ENCODE measurements at regions not wholly inside any gene's neighbourhood (a gene's known extent, or its start where the extent isn't known, plus 50 kb on each side); places are given as distances from the start of the nearest gene placed in this dataset.

DNA sequence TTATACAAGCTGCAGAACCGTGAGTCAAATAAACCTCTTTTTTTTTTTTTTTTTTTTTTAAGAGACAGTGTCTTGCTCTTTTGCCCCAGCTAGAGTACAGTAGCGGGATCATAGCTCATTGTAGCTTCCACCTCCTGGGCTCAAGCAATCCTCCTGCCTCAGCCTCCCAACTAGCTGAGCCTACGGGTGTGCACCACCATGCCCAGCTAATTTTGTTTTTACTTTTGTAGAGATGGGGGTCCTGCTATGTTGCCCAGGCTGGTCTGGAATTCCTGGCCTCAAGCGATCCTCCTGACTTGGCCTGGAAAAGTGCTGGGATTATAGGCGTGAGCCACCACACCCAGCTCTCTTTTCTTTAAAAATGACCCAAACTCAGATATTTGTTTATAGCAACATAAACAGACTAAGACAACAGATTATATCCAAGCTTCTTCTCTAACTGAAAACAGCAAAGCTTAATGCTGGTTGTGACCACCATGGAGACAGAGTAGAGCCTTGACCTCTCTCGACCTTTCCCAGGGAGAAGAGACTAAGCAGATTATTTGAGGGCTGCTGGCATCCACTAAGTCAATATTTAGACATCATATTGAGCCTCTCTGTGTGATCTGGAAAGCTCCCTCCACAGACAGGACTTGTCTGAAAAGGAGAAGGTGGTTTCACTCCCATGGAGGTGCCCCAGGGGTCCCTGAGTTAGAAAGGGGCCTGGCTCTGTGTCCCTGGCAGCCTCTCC, 150.0 kb downstream of the KCTD15 start:
- TF ChIP-seq POLR2AphosphoS2 (IDR thresholded peaks at IDR 0.05; ENCODE audit: low read depth, low read length) (no peak), CBFB (IDR thresholded peaks at IDR 0.05; ENCODE audit: low read depth) (no peak), SREBF1 (IDR thresholded peaks at IDR 0.05; ENCODE audit: low read length) (no peak), CTCF (IDR thresholded peaks at IDR 0.05 in 2 of 3, conservative IDR thresholded peaks at IDR 0.05 in 1 of 3; ENCODE audit: control insufficient read depth in 2 of 3, extremely low read depth in 1 of 3, insufficient read depth in 1 of 3, low read depth in 3 of 3, low read length in 3 of 3) (no peak), SIX5 (IDR thresholded peaks at IDR 0.05; ENCODE audit: low read depth, low read length, severe bottlenecking) (no peak), POLR2A (IDR thresholded peaks at IDR 0.05; ENCODE audit: low read depth, low read length) (no peak), RAD51 (IDR thresholded peaks at IDR 0.05) (no peak), EGR1 (IDR thresholded peaks at IDR 0.05; ENCODE audit: borderline replicate concordance in 1 of 2, low read depth in 2 of 2, low read length in 2 of 2) (no peak), HDAC2 (IDR thresholded peaks at IDR 0.05) (no peak), CBX3 (IDR thresholded peaks at IDR 0.05; ENCODE audit: borderline replicate concordance, low read depth) (no peak), HDAC6 (IDR thresholded peaks at IDR 0.05; ENCODE audit: unreplicated experiment) (no peak), MYC (IDR thresholded peaks at IDR 0.05; ENCODE audit: insufficient read depth, insufficient read length, insufficient replicate concordance, low read length, severe bottlenecking) (no peak)

Data from GM12878 (cell line).